Keratinocyte (primary cell): ENCODE measurements at regions not wholly inside any gene's neighbourhood (a gene's known extent, or its start where the extent isn't known, plus 50 kb on each side); places are given as distances from the start of the nearest gene placed in this dataset.
"Not testable (repeated sequence)": the region's sequence is repeated elsewhere in the genome, so short reads cannot be mapped to it uniquely, and the experiment has no call there.

Experiments
- CTCF ChIP-seq, 3 experiments: IDR thresholded peaks in 1 of 3; conservative IDR thresholded peaks in 1 of 3; optimal IDR thresholded peaks in 1 of 3; 2 replicates in 2 of 3; 3 replicates in 1 of 3; pipeline versions ENCODE3 to v1.5.1; 2011; ENCODE audit warnings: low read length in 3 of 3, mild to moderate bottlenecking in 3 of 3, moderate library complexity in 2 of 3, control low read depth in 1 of 3, inconsistent platforms in 1 of 3; ENCODE audit not compliant: insufficient read depth in 2 of 3; ENCODE audit errors: extremely low read depth in 1 of 3
- EZH2 ChIP-seq: IDR thresholded peaks from one replicate; pipeline ENCODE4 v1.6.1; 2012; ENCODE audit warnings: inconsistent platforms, mild to moderate bottlenecking, low read length, moderate library complexity

- TF ChIP-seq EZH2; CTCF (optimal IDR thresholded peaks at IDR 0.05 in 1 of 3, IDR thresholded peaks at IDR 0.05 in 1 of 3, conservative IDR thresholded peaks at IDR 0.05 in 1 of 3; ENCODE audit: extremely low read depth in 1 of 3, insufficient read depth in 2 of 3, low read length in 3 of 3): not testable (repeated sequence)
Observed at GRCh38 chr9:63821293-63821692, 1463.7 kb downstream of the FOXD4L5 start.
